Transverse colon (tissue), 4 donors: ENCODE measurements at regions not wholly inside any gene's neighbourhood (a gene's known extent, or its start where the extent isn't known, plus 50 kb on each side); places are given as distances from the start of the nearest gene placed in this dataset.

ENCODE experiments used
- DNase-seq: peaks from one replicate; pipeline ENCODE4 v3.0.0-alpha.2; 2019
- H3K27ac ChIP-seq, 4 donors: fragments of 200-600 bp; sonication (generic); 2 replicates each; pipeline ENCODE4 v1.5.1; 2016 to 2018; ENCODE audit warnings: inconsistent platforms in 4 of 4
- H3K27me3 ChIP-seq: fragments of 200-600 bp; sonication (generic); 2 replicates; pipeline ENCODE4 v1.5.1; 2017; ENCODE audit warnings: inconsistent platforms
- H3K36me3 ChIP-seq, 4 donors: fragments of 200-600 bp; sonication (generic); 2 replicates each; pipeline ENCODE4 v1.5.1; 2017 to 2019; ENCODE audit warnings: inconsistent platforms in 4 of 4
- H3K4me1 ChIP-seq, 4 donors: fragments of 200-600 bp; sonication (generic); 2 replicates each; pipeline ENCODE4 v1.5.1; 2017 to 2020; ENCODE audit warnings: inconsistent platforms in 4 of 4
- H3K4me3 ChIP-seq, 4 donors: fragments of 200-600 bp; sonication (generic); 1 replicate in 1 of 4; 2 replicates in 3 of 4; pipeline versions ENCODE4 v1.5.1 to v1.6.1; 2017 to 2019; ENCODE audit warnings: inconsistent platforms in 4 of 4
- H3K9me3 ChIP-seq, 2 donors: fragments of 200-600 bp; sonication (generic); 2 replicates each; pipeline ENCODE4 v1.5.1; 2017 to 2019; ENCODE audit warnings: inconsistent platforms in 2 of 2
- CTCF ChIP-seq, 5 experiments: fragments of 200-600 bp in 3 of 5; fragments of 450-650 bp in 2 of 5; sonication (generic) in 3 of 5; IDR thresholded peaks; 1 replicate in 2 of 5; 2 replicates in 3 of 5; pipeline ENCODE4 v1.5.1; 2016 to 2017; ENCODE audit warnings: antibody characterized with exemption in 5 of 5, inconsistent platforms in 3 of 5, mild to moderate bottlenecking in 2 of 5, moderate library complexity in 1 of 5
- EP300 ChIP-seq: sonication (generic); formaldehyde crosslinking; IDR thresholded peaks from one replicate; pipeline ENCODE4 v1.6.1; 2017; ENCODE audit warnings: antibody characterized with exemption, low read depth
- POLR2A ChIP-seq: fragments of 450-650 bp; IDR thresholded peaks from one replicate; pipeline ENCODE4 v1.6.1; 2016; ENCODE audit warnings: antibody characterized with exemption, mild to moderate bottlenecking, moderate library complexity
- POLR2AphosphoS5 ChIP-seq, 3 donors: sonication (generic); formaldehyde crosslinking; IDR thresholded peaks; one replicate each; pipeline ENCODE4 v1.6.1; 2016; ENCODE audit warnings: antibody characterized with exemption in 3 of 3
- WGBS, 2 donors: methylation state at CpG; one replicate each; pipeline ENCODE4 v1.1.5; 2018; ENCODE audit warnings: low coverage in 1 of 2; 5-methylcytosine and 5-hydroxymethylcytosine counted together
- in situ Hi-C, 4 donors: fragments of 200-750 bp; cut with MboI; loops; one replicate each; pipeline versions ENCODE4 v1.15.0 to v1.15.1; 2017; ENCODE audit warnings: low sequenced_read_pairs in 3 of 4, low pct_ligation_motif_present in 1 of 4, low pct_unique_long_range_greater_than_20kb in 1 of 4
- intact Hi-C: fragments of 100-400 bp; cut with DNase I; formaldehyde crosslinking; loops from one replicate; pipeline ENCODE4 v1.15.1; 2023; ENCODE audit warnings: low total_unique reads

- Histone ChIP-seq H3K9me3 (no peaks in the 10 kb centered on the region), H3K27me3 (no peaks in the 10 kb centered on the region), H3K4me1 (peaks cover 0 to 4% (median 2%) of the 10 kb centered on the region in 4 donors), H3K4me3 (no peak overlapping the region), H3K36me3 (no peaks in the 10 kb centered on the region), H3K27ac (peak overlapping the region in 2 of 4 donors; percentile 7 to 8)
- WGBS, 2 donors, result 69 to 74% methylated on average over 2 of the region's 2 CpGs
- in situ Hi-C loops (no loop called here), intact Hi-C loops (no loop called here)
- TF ChIP-seq EP300 (no peak), POLR2A (no peak), CTCF (IDR thresholded peaks at IDR 0.05) (no peak), POLR2AphosphoS5 (IDR thresholded peaks at IDR 0.05) (no peak)
- no peak for DNase-seq
Measured at GRCh38 chr12:20125276-20125798, 243.0 kb upstream of the PDE3A start.

DNA sequence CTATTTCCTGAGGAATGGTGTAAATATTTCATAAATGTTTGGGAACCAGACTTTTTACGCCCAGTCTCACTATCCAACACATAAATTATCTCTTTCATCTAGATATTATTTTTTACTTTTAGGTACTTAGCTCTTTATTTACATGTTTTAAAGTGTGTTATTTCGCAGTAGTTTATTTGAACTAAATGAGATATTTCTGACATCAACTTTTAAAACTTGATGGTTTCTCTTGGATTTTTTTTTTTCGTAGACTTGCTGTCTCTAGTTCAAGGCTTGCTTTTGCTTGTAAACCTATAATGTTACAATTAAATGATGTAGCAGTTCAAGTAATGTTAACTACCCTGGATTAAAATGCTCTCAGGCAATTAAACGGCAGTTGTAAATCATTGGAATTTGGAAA lies 241.7 kb upstream of the PDE3A start:
- no peaks in the 10 kb centered on the region for H3K9me3 ChIP-seq
- no peaks in the 10 kb centered on the region for H3K36me3 ChIP-seq
- TF ChIP-seq POLR2AphosphoS5 (IDR thresholded peaks at IDR 0.05) (no peak), CTCF (IDR thresholded peaks at IDR 0.05) (no peak), POLR2A (no peak), EP300 (no peak)
- H3K4me1 ChIP-seq, result peaks cover 0 to 4% (median 2%) of the 10 kb centered on the region in 4 donors
- no peak for DNase-seq
- WGBS, 2 donors, result 70 to 78% methylated on average over 4 of the region's 4 CpGs
- no peak overlapping the region for H3K4me3 ChIP-seq
- in situ Hi-C loops (no loop called here), intact Hi-C loops (no loop called here)
- no peak overlapping the region for H3K27ac ChIP-seq
- H3K27me3 ChIP-seq, result no peaks in the 10 kb centered on the region

- no peaks in the 10 kb centered on the region for H3K36me3 ChIP-seq
- in situ Hi-C loops (no loop called here), intact Hi-C loops (no loop called here)
- H3K9me3 ChIP-seq, result no peaks in the 10 kb centered on the region
- TF ChIP-seq POLR2AphosphoS5 (IDR thresholded peaks at IDR 0.05), result no peak
- TF ChIP-seq EP300, result no peak
- TF ChIP-seq CTCF (IDR thresholded peaks at IDR 0.05), result no peak
- no peak for TF ChIP-seq POLR2A
- DNase-seq, result no peak
- peaks cover 0 to 4% (median 2%) of the 10 kb centered on the region in 4 donors for H3K4me1 ChIP-seq
- H3K4me3 ChIP-seq, result no peak overlapping the region
- H3K27ac ChIP-seq, result no peak overlapping the region
- H3K27me3 ChIP-seq, result no peaks in the 10 kb centered on the region
- 72 to 79% methylated on average over 2 of the region's 2 CpGs for WGBS, 2 donors
Measured at GRCh38 chr12:20127413-20127812, 240.9 kb upstream of the PDE3A start.

DNA sequence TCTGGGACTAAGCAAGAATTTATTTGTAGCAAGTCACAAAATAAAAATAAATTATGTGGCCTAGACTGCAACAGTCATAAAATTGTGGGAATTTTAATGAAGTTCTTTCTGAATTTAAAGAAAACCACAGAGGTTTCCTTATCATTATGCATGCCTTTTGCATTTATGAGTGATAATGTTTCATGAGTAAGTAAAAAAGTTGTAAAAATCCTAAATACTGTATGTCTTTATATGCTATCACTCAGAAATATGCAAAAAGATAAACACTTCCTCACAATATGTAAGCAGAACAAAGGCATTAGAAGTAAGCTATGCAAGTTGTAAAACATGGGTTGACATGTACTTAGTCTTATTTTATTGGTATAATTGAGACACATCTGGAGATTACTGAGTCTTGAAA lies 239.4 kb upstream of the PDE3A start:
- in situ Hi-C loops, result no loop called here
- DNase-seq, result no peak
- Histone ChIP-seq H3K36me3 (no peaks in the 10 kb centered on the region), H3K4me1 (no peaks in the 10 kb centered on the region), H3K4me3 (no peak overlapping the region), H3K9me3 (no peaks in the 10 kb centered on the region), H3K27ac (no peak overlapping the region), H3K27me3 (no peaks in the 10 kb centered on the region)
- TF ChIP-seq POLR2A, result no peak
- no peak for TF ChIP-seq POLR2AphosphoS5 (IDR thresholded peaks at IDR 0.05)
- TF ChIP-seq EP300, result no peak
- TF ChIP-seq CTCF (IDR thresholded peaks at IDR 0.05), result no peak
- intact Hi-C loops, result no loop called here
